Upper lobe of right lung (tissue), 1 donor: ENCODE measurements at regions not wholly inside any gene's neighbourhood (a gene's known extent, or its start where the extent isn't known, plus 50 kb on each side); places are given as distances from the start of the nearest gene placed in this dataset.
A peak's percentile ranks its signal among the peaks of the same experiment; 100 is the strongest.

Experiments used
- ATAC-seq: fragments of 200-7000 bp; cut with Tn5 transposase; one replicate; pipeline ENCODE4 v1.9.1; 2020; ENCODE audit warnings: mild to moderate bottlenecking, moderate library complexity
- DNase-seq: peaks from one replicate; pipeline ENCODE4 v3.0.0-alpha.2; 2020
- H3K27ac ChIP-seq: fragments of 200-600 bp; one replicate; pipeline ENCODE4 v1.8.0; 2022
- H3K27me3 ChIP-seq: fragments of 200-600 bp; one replicate; pipeline ENCODE4 v1.8.0; 2022; ENCODE audit warnings: mild to moderate bottlenecking
- H3K36me3 ChIP-seq: fragments of 200-600 bp; one replicate; pipeline ENCODE4 v1.8.0; 2022
- H3K4me1 ChIP-seq: fragments of 200-600 bp; one replicate; pipeline ENCODE4 v1.8.0; 2022
- H3K4me3 ChIP-seq: fragments of 200-600 bp; one replicate; pipeline ENCODE4 v1.8.0; 2022; ENCODE audit warnings: mild to moderate bottlenecking
- H3K9me3 ChIP-seq: fragments of 200-600 bp; one replicate; pipeline ENCODE4 v1.8.0; 2022
- intact Hi-C: fragments of 100-400 bp; cut with DNase I; formaldehyde crosslinking; loops from one replicate; pipeline ENCODE4 v1.11.0; 2022
- TF ChIP-seq, protein P1 (sequence below): fragments of 200-600 bp; IDR thresholded peaks from one replicate; pipeline ENCODE4 v1.8.0; 2022; ENCODE audit warnings: antibody characterized with exemption
- donor health status: DM: no; HTN: yes; CAD: no; lungs with severe emphysema.

DNA sequence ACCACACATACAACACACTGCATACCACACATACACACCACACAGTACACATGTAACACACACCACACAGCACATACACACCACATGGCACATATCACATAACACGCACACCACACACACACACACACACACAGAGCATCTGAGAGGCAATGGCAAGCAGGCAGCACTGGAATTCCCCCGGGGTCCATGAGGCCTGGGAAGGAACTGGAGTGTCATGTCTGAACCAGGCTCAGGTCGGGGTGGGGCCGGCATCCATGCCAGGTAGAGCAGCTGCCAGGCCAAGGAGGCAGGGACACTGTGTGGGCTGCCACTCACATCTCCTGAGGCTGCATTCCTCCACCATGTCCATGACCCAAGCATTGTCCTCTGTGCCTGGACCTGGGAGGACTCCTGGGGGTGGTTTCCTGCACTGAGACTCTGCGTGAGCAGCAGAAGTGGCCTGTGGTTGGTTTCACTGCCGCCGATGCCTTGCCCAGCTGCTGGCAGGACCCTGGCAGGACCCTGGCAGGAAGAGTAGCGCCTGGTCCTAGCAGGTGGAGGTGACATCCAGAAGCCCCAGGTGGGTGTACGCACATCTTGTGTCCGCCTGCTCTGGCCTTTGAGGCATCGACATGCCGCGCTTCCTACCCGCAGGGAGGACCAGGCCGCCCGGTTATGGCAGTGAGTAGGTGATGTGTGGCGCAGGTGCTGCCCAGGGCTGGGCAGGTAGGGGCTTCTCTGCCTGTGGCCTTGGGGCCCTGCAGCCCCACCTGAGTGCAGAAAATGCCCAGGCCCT, 1280.4 kb downstream of the TBC1D22A start:
- Histone ChIP-seq H3K27me3 (no peaks in the 10 kb centered on the region), H3K36me3 (no peaks in the 10 kb centered on the region), H3K9me3 (no peaks in the 10 kb centered on the region), H3K27ac (no peak overlapping the region), H3K4me3 (no peak overlapping the region), H3K4me1 (no peaks in the 10 kb centered on the region)
- no peak for DNase-seq
- TF ChIP-seq, protein P1, sequence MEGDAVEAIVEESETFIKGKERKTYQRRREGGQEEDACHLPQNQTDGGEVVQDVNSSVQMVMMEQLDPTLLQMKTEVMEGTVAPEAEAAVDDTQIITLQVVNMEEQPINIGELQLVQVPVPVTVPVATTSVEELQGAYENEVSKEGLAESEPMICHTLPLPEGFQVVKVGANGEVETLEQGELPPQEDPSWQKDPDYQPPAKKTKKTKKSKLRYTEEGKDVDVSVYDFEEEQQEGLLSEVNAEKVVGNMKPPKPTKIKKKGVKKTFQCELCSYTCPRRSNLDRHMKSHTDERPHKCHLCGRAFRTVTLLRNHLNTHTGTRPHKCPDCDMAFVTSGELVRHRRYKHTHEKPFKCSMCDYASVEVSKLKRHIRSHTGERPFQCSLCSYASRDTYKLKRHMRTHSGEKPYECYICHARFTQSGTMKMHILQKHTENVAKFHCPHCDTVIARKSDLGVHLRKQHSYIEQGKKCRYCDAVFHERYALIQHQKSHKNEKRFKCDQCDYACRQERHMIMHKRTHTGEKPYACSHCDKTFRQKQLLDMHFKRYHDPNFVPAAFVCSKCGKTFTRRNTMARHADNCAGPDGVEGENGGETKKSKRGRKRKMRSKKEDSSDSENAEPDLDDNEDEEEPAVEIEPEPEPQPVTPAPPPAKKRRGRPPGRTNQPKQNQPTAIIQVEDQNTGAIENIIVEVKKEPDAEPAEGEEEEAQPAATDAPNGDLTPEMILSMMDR = no peak
- intact Hi-C loops = no loop called here
- peak; percentile 29 for ATAC-seq

DNA sequence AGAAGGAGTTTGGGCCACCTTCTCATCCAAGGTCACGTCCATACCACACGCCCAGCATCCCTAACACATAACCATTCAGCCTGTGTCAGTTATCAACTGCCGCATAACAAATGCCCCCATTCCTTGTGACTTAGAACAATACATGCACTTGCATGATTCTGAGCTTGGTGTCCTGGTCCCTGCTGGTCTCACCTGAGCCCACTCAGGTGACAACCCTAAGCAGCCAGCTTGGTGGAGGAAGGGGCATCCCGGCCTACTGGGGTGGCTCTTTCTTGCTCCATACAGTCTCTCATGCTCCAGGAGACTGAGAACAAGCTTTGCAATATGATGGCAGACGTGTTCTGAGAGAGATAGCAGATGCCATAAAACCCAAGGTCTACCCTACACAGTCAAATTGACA, 1276.9 kb downstream of the TBC1D22A start:
- intact Hi-C loops = no loop called here
- ATAC-seq (no peak), DNase-seq (no peak)
- no peak overlapping the region for H3K4me3 ChIP-seq
- H3K27ac ChIP-seq = no peak overlapping the region
- TF ChIP-seq, protein P1 = no peak
- H3K9me3 ChIP-seq = no peaks in the 10 kb centered on the region
- no peaks in the 10 kb centered on the region for H3K36me3 ChIP-seq
- H3K27me3 ChIP-seq = no peaks in the 10 kb centered on the region
- H3K4me1 ChIP-seq = no peaks in the 10 kb centered on the region

DNA sequence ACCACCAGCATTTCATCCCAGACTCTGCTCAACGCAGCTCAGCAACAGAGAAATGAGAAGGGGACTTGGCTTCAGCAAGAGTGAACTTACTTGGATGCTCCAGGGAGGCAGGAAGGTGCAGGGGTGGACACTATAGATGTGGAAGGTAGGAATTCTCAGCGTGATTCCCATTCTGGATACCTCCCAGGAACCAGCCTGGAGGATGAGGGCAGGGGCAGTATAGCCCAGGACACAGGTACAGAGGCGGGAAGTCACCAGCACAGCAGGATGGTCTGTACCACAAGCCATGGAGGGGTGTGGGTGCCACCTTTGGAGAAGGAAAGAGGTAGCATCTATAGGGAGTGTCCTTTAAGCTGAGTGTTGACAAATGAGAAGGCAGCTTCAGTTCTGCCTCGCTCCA, 1275.2 kb downstream of the TBC1D22A start:
- H3K36me3 ChIP-seq = no peaks in the 10 kb centered on the region
- DNase-seq (no peak), ATAC-seq (no peak)
- no peaks in the 10 kb centered on the region for H3K27me3 ChIP-seq
- intact Hi-C loops = no loop called here
- TF ChIP-seq, protein P1 = no peak
- H3K9me3 ChIP-seq = no peaks in the 10 kb centered on the region
- no peak overlapping the region for H3K4me3 ChIP-seq
- H3K4me1 ChIP-seq = no peaks in the 10 kb centered on the region
- no peak overlapping the region for H3K27ac ChIP-seq

DNA sequence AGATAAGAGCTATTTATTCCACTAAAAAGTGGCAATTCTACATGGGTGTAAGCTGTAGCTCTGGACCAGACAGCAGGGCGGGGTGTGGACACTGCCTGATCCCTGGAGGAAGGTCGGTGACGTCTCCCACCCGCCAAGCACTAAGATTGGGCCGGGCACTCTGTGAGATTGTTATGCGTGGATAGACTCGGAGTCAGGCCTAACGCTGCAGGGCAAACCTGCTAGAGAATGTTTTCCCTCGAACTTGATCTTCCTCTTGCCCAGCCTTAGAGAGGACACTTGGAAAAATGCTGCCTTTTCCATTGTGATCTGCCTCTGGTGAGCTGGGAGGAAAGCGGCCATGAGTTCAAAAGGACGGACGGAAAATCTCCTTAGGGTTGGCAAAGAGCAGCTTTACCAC, 1273.4 kb downstream of the TBC1D22A start:
- no peak for DNase-seq
- Histone ChIP-seq H3K9me3 (no peaks in the 10 kb centered on the region), H3K4me3 (no peak overlapping the region)

DNA sequence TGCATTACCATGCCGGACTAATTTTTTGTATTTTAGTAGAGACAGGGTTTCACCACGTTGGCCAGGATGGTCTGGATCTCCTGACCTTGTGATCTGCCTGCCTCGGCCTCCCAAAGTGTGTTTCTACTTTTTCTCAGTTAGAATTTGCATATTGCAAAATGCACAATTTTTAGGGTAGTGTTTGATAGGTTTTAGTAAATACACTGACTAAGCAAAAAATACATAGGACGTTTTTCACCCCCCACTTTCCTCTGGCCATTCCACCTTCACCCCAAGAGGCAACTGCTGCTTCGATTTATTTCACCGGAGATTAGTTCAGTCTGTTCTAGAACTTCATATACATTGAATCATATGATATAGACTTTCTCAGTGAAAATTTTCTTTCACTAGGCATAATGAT, 1269.1 kb downstream of the TBC1D22A start:
- intact Hi-C loops = no loop called here
- Histone ChIP-seq H3K4me3 (no peak overlapping the region), H3K36me3 (no peaks in the 10 kb centered on the region), H3K27me3 (no peaks in the 10 kb centered on the region), H3K9me3 (no peaks in the 10 kb centered on the region), H3K27ac (no peak overlapping the region), H3K4me1 (no peaks in the 10 kb centered on the region)
- TF ChIP-seq, protein P1 = no peak
- DNase-seq = no peak
- ATAC-seq = no peak

More for the DNA sequence above, 1273.4 kb downstream of the TBC1D22A start:
- intact Hi-C loops = no loop called here
- Histone ChIP-seq H3K4me1 (no peaks in the 10 kb centered on the region), H3K36me3 (no peaks in the 10 kb centered on the region), H3K27ac (no peak overlapping the region), H3K27me3 (no peaks in the 10 kb centered on the region)
- no peak for ATAC-seq
- TF ChIP-seq, protein P1 = no peak
